B cell (primary cell): ENCODE measurements at regions not wholly inside any gene's neighbourhood (a gene's known extent, or its start where the extent isn't known, plus 50 kb on each side); places are given as distances from the start of the nearest gene placed in this dataset.

Experiments
- CTCF ChIP-seq: fragments of 200-600 bp; IDR thresholded peaks from one replicate; pipeline ENCODE4 v1.8.0; 2022; ENCODE audit warnings: antibody characterized with exemption, mild to moderate bottlenecking
- EZH2 ChIP-seq: IDR thresholded peaks from 2 replicates; pipeline ENCODE4 v1.6.1; 2012; ENCODE audit warnings: borderline replicate concordance, low read depth, mild to moderate bottlenecking, moderate library complexity, low read length; ENCODE audit not compliant: insufficient read depth, poor library complexity, severe bottlenecking

- TF ChIP-seq CTCF = no peak
- TF ChIP-seq EZH2 = no peak
Observed at GRCh38 chr16:5523829-5524228, 426.2 kb upstream of the EEF2KMT start.
